GM21786 (cell line): ENCODE measurements at regions not wholly inside any gene's neighbourhood (a gene's known extent, or its start where the extent isn't known, plus 50 kb on each side); places are given as distances from the start of the nearest gene placed in this dataset.

Experiments used
- ATAC-seq: cut with Tn5 transposase; IDR thresholded peaks from one replicate; pipeline ENCODE4 v1.9.1; 2021; ENCODE audit not compliant: unreplicated experiment

DNA sequence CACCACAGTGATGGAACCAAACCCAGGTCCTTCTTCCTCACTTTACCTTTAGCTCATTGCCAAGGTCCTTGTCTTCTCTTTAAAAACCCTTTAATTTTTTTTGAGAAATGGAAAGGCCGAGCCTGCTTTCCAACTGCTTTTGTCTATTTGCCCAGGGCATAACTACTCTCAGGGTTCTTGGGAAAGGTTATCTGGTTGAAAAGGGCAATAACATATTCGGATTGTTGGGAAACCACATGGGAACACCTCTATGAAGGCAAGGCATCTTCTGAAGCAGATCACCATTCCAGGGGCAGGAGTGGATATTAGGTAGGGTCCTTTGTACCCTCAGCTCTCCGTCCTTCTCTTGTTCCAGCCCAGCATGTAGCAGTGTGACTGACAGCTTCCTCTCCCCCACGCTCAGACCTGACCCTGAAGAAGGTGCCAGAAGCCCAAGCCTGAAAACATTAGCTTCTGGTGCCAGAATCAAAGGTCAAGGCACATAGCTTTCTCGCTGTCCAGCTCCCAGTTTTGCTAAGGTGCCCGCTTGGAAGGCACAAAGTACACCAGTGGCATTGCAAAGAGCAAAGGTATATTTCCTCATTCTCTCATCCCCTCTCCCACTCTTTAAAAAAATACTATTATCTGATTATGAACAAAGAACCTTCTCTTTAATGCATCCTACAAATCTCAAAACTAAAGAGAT, 123.2 kb upstream of the LINC00305 start:
- ATAC-seq, result no peak

DNA sequence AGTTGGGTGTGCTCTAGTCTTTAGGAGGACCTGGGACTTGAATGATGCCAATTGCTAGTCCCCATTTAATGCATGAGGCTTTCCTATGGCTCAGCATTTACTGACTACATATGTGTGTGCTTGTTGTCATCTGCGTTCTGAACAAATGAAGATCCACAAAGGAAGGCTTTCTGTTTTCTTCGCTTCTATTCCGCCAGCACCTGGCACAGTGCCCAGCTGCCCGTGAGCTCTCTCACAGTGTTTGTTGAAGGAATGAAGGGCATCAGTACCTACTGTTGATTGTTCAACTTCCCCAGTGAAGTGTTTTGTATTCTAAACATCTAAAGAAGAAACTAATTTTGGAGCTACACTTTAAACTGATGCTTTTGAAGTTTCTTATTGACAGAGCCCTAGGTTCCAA, 122.4 kb upstream of the LINC00305 start:
- ATAC-seq, result no peak

DNA sequence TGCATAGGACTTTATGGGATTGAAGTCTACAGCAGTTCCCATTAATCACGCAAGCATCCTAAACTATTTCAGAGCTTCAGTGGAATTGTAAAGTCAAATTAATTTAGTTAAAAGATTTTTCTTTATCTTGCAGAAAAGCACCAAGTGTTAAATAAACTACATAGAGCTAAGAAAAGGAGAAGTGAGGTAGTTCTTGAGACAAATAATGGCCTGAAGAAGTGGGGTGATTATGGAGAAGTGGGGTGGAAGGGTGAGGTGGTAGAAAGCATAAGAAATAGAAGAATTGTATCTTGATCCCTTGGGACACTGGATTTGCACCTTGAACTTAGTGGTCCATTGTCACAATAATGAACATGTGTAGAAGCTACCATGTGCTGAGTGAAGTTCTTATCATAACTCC, 121.7 kb upstream of the LINC00305 start:
- ATAC-seq, result no peak

DNA sequence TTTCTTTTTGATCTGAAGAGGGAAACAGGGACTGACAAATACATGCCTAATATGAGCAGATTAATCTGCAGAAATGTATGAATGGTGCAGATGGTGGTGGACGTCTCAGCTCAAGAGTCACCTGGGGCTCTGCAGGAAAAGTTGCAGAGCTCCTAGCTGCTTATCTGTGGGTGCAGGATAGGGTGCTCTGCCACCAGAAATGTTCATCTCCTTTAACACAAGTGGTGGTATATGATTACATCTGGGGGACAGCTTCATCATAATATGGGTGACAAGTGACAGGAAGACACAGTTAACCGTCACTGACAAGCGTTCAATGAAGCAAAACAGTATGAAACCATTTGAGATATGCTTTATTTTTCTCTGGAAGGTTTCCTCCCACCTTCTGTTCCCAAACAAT, 121.2 kb upstream of the LINC00305 start:
- no peak for ATAC-seq

DNA sequence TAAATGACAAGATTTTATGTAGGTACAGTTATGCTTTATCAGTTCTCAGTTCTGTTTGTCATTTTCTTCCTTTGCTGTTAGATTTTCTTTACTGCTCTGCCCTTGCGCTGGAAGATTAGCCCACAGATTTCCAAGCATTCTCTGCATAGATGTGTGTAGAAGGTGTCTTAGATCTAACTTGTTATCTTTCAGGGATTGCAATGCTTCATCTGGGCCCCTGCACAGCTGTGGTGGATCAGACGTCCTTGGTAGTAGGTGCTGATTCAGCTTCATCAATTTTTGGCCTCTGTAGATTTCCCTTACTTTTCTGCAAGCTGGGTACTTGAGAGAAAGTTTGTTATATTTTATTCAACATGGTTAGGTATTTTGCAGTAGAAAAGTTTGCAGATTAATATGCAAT, 115.3 kb upstream of the LINC00305 start:
- no peak for ATAC-seq

DNA sequence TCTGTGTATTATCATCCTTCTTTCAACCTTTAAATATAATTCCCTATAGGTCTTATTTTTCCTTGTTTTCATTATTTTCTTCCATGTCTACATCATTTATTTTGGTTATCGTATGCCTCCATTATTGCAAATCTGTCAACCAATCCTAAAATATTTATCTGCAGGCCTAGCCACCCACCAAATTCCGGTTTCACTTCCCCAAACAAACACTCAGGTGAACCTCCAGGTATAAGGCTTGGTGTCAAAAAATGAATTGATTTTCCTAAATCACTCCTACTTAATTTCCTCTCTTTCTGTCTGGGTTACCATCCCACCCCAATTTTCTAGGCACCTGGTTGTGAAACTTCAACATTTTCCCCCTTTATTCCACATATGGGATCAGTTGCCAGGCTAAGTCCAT, 111.9 kb upstream of the LINC00305 start:
- no peak for ATAC-seq

DNA sequence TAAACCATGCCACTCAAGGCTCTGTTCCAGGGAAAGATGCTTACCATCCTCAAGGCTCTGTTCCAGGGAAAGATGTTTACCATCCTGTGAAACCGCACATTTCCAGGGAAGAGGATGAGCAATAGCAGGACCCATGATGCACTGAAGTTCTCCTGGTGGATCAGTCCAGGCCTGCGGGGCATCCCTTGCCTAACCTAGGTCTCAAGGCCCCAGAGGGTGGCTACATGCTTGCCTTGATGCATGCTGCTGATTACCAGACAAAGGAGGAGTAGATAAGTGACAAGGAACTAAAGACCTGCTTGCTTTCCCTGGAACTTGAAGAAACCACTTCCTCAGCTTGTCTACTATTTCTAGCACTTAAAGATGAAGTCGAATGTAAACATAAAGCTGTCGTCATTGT, 111.0 kb upstream of the LINC00305 start:
- no peak for ATAC-seq

DNA sequence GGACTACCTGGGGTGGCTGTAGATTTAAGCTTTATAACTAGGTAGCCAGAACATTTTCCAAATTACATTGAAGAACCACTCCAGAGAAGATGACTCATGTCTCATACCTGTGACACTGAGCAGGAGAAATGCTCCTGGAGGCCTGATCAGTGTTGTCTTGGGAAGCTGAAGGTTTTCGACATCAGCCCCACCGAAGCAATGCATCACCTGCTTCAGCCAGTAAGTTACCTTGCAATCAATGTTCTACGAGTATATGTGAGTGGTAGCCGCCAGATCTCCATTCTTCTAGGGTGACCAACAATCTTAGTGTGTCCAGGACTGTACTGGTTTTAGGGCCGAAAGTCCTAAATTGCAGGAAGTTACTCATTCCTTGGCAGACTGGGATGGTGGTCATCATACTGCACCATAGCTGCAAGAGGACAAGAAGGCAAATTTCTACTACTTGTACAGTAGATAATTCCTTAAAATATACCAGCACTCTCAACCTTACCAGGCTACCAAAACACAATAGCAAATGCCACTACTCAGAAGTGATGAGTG, 109.3 kb upstream of the LINC00305 start:
- ATAC-seq, result no peak

DNA sequence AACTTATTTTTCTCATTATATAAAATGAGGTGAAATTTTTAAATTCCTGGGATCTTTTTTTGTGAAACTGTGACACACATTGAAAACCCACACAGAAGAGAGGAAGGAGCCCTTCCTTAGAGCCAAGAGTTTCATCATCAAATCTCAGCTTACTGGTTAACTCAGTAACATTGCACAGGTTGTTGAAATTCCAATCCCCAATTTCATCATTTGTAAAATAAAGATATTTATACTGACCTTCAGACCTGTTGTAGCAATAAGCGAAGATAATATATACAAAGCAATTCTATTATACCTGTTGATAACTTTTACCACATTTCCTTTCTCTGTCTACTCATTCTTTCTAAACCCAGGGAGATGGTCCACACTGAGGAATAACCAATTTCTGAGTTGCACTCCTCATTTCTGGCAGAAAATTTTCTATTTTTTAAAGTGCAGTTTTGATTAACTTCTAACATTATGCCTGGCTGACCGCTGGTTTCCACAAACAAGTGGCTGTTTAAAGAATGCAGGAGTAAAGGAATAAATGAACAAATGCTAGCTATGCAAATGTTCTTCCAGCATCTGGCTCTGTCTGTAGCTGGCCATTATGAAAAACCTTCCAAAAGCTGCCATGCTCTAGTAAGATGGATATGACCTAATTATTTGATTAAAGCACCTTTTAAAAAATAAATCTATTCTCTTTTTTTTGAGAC, 105.7 kb upstream of the LINC00305 start:
- no peak for ATAC-seq

DNA sequence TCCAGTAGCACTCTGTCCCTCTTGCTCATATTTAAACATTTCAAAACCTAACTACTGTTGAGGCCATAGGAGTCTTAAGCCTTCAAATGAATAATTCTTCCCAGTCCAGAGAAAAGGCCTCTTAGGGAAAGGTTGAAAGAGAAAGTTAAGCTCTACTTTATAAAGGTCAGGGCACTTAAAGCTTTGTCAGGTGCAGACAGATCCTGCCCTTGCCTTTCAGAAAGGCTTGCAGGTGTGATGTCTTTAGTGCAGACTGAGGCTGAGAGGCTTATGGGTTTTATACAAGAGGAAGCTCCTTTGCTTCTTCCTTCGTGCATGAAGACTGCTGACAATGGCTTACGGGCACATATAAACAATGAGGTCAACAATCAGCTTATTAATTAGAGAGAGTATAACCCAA, 105.0 kb upstream of the LINC00305 start:
- no peak for ATAC-seq

DNA sequence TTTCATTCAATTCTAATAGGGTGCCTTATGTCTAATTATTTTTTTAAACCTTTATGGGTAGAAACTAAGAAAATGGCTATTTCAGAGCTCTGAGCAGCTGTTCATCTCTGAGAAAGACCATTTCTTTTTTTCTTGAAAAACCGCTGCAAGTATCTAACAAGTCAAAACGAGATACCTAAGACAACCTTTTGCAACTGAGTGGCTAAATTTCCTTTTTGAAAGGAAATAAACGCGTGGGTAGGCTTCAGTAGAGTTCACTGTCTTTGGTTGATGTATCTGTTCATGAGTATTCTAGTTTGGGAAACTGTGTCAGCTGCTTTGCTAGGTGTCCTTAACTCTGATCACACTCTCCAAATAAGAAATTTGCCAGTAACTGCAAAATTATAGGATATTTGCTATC, 104.3 kb upstream of the LINC00305 start:
- no peak for ATAC-seq

DNA sequence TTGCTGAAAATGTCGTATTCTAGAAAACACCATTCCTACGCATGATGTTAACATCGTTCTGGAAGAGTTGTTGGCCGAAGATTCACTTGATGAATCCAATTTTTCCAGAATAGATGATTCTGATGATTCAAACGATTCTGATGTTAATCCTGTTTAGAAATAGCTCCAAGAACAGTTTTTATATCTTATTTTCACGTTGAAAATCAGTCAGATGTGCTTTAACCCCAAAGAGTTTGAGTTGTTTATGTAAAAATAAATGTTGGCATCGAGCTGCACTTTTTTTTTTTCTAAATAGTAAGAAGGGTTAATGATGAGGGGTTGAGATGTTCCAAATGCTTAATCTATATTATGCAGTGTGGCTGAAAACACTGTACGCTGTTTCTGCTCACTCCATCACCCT, 99.9 kb upstream of the LINC00305 start:
- no peak for ATAC-seq

DNA sequence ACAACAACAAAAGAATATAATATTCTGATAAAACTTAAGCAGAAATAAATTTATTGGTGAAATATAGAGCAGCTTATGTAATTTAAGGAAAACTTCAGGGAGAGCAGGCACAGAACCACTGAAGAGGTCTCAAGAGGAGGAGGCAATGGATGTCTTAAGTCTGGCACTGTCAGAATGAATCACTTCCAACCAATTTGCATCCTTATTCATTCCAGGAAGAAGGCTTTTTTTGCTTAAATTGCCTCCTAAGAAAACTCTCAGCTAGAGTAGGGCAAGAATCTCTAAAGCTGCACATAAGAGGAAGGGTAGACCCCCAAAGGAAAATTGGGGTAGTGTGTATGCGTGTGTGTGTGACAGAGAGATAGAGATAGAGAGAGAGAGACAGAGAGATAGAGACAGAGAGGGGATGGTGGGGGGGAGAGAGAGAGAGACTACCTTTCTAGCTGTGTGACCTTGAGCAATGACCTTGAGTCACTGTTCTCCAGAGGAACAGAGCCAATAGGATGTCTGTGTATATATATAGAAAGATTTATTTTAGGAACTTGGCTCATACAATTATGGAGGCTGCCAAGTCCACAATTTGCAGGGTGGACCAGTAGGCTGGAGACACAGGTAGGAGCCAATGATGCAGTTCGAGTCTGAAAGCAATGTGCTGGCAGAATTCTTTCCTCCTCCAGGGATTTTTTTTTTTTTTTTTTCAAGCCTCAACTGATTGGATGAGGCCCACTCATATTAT, 96.4 kb upstream of the LINC00305 start:
- ATAC-seq, result no peak

DNA sequence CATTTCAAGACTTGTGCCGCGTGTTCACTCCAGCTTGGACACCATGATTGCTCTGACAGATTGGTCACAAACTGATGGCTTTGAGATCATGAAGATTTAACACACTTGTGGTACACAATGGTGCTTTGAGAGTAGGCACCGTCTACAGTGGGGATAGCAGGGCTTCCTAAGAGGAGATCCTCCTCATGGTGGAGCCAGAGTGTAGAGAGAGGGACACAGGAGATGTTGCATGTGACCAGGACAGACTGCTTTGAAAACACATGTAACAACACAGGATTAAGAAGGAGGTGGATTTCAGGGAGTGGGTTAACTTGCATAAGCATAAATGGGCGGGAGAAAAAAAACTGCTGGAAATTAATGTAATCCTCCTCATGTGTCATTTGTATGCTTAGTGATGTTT, 95.7 kb upstream of the LINC00305 start:
- no peak for ATAC-seq

DNA sequence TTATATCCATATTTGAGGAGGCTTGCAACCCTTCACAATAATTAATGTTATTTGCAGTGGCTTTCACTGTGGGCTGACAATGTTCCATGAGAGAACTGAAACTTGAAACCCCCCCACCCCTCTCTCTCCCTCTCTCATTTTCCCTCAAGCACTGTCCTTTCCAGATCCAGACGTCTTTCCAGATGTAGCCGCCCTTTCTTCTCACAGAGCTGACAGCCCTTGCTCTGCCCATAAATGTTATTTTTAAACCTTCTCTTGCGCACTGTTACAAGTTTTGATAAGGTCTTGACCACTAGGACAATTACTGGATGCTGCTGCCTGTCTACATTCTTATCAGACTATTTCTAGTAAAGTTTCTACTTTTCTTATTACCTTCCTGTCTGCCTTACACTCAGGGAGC, 91.4 kb upstream of the LINC00305 start:
- ATAC-seq, result no peak

DNA sequence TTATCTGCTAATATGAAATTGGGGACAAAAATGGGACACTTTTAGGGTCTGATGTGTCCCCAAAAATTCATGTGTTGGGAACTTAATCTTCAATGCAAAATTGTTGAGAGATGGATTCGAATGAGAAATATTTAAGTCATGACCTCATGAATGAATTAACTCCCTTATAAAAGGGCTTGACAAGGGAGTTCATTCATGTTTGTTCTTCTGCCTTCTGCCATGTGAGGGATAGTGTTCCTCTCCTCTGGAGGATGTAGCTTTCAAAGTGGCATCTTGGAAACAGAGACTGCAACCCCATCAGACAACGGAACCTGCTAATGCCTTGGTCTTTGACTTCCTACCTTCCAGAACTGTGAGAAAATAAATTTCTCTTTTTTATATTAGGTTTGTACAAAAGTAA, 89.2 kb upstream of the LINC00305 start:
- no peak for ATAC-seq

DNA sequence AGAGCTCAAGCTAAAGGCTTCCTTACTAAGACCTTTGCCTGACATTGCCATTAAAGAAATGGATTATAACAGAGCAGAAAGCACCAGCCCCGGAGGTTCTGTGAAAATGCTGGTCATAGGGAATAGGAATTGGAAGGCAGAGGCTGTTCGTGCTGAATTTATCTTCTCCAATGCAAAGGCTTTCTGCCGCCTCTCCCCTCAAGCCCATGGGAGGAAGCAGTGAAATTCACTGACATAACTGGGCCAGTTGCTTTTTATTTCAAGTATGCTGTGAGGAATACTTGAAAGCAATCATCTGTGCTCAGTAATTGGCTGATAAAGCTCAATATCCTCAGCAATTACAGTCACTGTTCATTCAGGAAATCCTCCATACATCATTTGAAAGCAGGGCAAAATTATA, 85.4 kb upstream of the LINC00305 start:
- ATAC-seq, result no peak

DNA sequence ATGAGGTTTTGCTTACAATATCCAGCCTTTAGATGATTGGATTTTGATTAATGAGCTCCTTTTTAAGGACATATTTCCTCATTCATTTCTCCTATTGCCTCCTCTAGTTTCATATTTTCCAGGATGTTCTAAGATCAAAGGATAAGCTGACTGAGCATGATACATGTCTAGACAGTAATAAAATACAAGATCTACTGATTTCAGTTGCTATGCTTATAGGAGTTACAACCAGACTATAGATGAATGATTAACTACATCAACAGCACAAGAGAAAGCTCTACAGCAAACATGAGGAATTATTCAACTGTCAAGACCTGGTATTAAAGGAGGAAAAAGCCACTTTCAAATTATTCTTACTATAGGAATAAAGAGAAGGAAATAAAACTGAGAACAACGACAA, 85.0 kb upstream of the LINC00305 start:
- no peak for ATAC-seq

DNA sequence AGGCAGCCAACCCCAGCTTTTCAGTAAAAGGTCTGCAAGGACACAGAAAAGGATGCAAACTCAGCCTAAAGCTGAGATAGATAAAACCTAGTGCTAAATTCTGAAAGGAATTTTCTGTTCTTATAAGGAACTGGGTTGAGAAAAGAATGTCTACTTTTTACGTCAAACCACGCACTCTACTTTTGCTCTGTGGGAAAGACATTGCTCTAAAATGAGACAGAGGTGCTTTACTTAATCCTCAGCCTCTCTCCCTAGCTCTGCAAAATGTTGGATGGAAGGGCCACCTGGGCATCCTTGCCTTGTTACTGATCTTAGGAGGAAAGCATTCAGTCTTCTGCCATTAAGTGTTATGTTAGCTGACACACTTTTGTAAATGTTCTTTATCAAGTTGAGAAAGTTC, 72.1 kb upstream of the LINC00305 start:
- ATAC-seq, result no peak

DNA sequence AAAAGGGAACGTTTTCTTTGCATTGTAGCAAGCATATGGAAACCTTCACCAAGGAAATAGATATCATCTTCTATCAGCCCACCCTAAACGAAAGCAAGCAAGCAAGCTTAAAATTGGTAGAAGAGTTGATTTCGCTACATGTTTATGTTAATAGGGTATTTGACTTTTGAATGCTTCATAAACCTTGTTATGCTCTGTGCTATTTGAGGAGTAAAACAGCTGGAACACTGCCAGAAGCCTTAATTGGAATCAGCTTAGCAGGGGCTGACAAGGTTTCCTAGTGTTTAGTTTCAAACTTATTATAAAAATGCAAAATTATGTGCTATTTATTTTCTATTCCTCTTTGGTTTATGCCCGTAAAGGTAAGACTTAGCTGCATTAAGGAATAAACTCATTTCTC, 70.6 kb upstream of the LINC00305 start:
- ATAC-seq, result no peak

DNA sequence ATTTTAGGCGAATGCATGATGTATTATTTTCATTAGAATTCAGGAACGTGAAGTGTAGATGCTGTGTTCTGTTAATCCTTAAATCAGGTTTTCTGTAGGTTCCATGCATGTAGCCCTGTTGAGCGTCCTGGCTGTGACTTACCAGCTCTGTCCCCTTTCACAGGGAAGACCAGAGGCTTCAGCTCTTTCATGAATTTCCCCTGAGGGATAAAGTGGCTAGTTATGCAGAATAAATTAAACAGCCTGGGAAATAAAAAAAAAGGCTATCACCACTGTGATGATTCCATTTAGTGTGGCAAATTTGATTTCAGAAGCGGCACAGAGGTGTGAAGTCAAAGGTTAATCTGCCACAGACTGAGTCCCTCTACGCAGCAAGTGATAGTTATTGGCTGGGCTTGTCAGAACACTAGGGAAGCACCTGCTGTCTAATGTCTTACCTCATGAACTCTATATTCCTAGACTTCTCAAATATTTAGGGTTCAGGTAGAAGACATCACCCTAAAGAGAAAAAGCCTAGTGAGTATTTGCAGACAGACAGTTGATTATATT, 61.6 kb upstream of the LINC00305 start:
- no peak for ATAC-seq

DNA sequence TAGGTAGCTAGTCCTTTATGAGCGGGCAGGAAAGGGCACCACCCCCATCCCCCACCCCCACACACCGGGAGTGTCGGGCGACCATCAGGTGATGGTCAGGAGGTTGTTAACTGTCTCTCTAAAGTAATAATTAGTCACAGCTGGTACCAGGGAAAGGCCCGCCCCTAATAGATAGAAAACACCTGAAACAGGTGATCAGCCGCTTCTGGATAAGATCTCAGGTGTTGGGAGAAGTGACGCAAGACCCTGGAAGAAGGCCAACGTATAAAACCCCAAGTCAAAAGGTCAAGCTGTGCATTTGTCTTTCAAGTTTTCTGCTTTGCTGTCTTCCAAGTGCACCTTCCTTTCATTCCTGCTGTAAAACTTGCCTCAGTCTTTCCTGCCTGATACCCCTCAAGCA, 59.6 kb upstream of the LINC00305 start:
- no peak for ATAC-seq
